OCI-LY7 (cell line): ENCODE measurements at regions not wholly inside any gene's neighbourhood (a gene's known extent, or its start where the extent isn't known, plus 50 kb on each side); places are given as distances from the start of the nearest gene placed in this dataset.

Source experiments
- EZH2phosphoT487 ChIP-seq: fragments of 200-600 bp; sonication (generic); IDR thresholded peaks from 2 replicates; pipeline ENCODE4 v1.6.1; 2018; ENCODE audit warnings: low read depth, borderline replicate concordance, mild to moderate bottlenecking, mixed run types, antibody characterized with exemption, low read length, moderate library complexity, mixed read lengths
- TF ChIP-seq, protein P1 (sequence below): fragments of 200-600 bp; sonication (generic); conservative IDR thresholded peaks from 2 replicates; pipeline ENCODE4 v1.5.1; 2014; ENCODE audit warnings: mild to moderate bottlenecking, antibody characterized with exemption, low read length, moderate library complexity, mixed read lengths

DNA sequence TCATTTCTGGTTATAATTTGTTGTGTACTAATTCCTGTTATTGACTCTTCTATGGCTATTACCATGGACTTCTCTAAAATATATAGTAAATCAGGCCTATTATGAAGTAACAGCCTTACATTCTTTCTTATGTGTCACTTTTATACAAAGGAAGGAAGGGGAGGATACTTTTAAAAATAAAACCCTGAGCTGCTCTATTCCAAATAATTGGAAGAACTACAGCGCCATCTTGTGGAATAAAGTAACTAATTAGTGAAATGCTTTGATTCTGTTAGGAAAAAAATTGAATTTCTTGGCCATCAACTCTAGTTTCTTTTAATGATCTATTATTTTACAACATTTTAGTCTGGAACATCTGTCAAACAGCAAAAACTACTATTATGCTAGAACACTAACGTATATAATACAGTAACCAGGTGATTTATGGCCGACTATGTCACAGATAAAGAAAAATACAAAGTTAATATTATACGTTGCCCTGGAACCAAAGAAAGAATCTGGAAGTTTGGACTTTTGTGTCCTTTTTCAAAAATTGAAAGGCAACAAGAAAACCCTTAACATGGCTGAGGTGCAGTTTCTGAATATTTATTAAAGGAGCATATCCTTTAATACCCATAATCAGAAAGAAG lies 55.0 kb upstream of the NELL2 start:
- TF ChIP-seq, protein P1, sequence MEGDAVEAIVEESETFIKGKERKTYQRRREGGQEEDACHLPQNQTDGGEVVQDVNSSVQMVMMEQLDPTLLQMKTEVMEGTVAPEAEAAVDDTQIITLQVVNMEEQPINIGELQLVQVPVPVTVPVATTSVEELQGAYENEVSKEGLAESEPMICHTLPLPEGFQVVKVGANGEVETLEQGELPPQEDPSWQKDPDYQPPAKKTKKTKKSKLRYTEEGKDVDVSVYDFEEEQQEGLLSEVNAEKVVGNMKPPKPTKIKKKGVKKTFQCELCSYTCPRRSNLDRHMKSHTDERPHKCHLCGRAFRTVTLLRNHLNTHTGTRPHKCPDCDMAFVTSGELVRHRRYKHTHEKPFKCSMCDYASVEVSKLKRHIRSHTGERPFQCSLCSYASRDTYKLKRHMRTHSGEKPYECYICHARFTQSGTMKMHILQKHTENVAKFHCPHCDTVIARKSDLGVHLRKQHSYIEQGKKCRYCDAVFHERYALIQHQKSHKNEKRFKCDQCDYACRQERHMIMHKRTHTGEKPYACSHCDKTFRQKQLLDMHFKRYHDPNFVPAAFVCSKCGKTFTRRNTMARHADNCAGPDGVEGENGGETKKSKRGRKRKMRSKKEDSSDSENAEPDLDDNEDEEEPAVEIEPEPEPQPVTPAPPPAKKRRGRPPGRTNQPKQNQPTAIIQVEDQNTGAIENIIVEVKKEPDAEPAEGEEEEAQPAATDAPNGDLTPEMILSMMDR = peak; percentile 92
- no peak for TF ChIP-seq EZH2phosphoT487
